OCI-LY1 (cell line): ENCODE measurements at regions not wholly inside any gene's neighbourhood (a gene's known extent, or its start where the extent isn't known, plus 50 kb on each side); places are given as distances from the start of the nearest gene placed in this dataset.

Experiments
- H2AFZ ChIP-seq: fragments of 200-600 bp; sonication (generic), shearing (Covaris generic); 2 replicates; pipeline ENCODE4 v1.6.0; 2014; ENCODE audit warnings: antibody characterized with exemption, mild to moderate bottlenecking, low read length
- H3F3A ChIP-seq: fragments of 200-600 bp; sonication (generic), shearing (Covaris generic); 2 replicates; pipeline ENCODE4 v1.6.0; 2014; ENCODE audit warnings: mild to moderate bottlenecking, antibody characterized with exemption, low read length, moderate library complexity; ENCODE audit not compliant: insufficient read depth
- H3K27ac ChIP-seq: fragments of 200-600 bp; sonication (generic); 2 replicates; pipeline ENCODE4 v1.5.1; 2014; ENCODE audit warnings: low read length, mixed run types, mild to moderate bottlenecking, low read depth; ENCODE audit not compliant: poor library complexity, severe bottlenecking
- H3K27me3 ChIP-seq: fragments of 200-600 bp; sonication (generic); 2 replicates; pipeline ENCODE4 v1.6.0; 2014; ENCODE audit warnings: antibody characterized with exemption, mild to moderate bottlenecking, low read length, moderate library complexity; ENCODE audit not compliant: insufficient read depth
- H3K36me3 ChIP-seq: fragments of 200-600 bp; sonication (generic); 2 replicates; pipeline ENCODE4 v1.6.1; 2014; ENCODE audit warnings: mild to moderate bottlenecking, antibody characterized with exemption, low read length, moderate library complexity, mixed read lengths; ENCODE audit not compliant: insufficient read depth
- H3K4me1 ChIP-seq: fragments of 200-600 bp; sonication (generic); 2 replicates; pipeline ENCODE4 v1.5.1; 2014; ENCODE audit warnings: mild to moderate bottlenecking, low read length, moderate library complexity; ENCODE audit not compliant: insufficient read depth, severe bottlenecking
- H3K4me2 ChIP-seq: fragments of 200-600 bp; sonication (generic), shearing (Covaris generic); 2 replicates; pipeline ENCODE4 v1.6.1; 2014; ENCODE audit warnings: low read length
- H3K4me3 ChIP-seq: fragments of 200-600 bp; sonication (generic); 2 replicates; pipeline ENCODE4 v1.5.1; 2014; ENCODE audit warnings: low read length, low read depth, mild to moderate bottlenecking, mixed read lengths; ENCODE audit not compliant: poor library complexity, severe bottlenecking
- H3K79me2 ChIP-seq: fragments of 200-600 bp; shearing (Covaris generic); 2 replicates; pipeline ENCODE4 v1.6.1; 2016; ENCODE audit warnings: mixed run types, low read length, mixed read lengths; ENCODE audit not compliant: insufficient read depth
- H3K9ac ChIP-seq: fragments of 200-600 bp; sonication (generic), shearing (Covaris generic); 2 replicates; pipeline ENCODE4 v1.6.1; 2014; ENCODE audit warnings: mild to moderate bottlenecking, low read length, mixed read lengths
- H3K9me2 ChIP-seq: fragments of 200-600 bp; sonication (generic), shearing (Covaris generic); 2 replicates; pipeline ENCODE4 v1.6.1; 2014; ENCODE audit warnings: low read depth, mild to moderate bottlenecking, low read length, mixed read lengths
- H3K9me3 ChIP-seq: fragments of 200-600 bp; shearing (Covaris generic); 2 replicates; pipeline ENCODE4 v1.6.1; 2014; ENCODE audit warnings: low read length, mixed read lengths
- H4K20me1 ChIP-seq: fragments of 200-600 bp; sonication (generic), shearing (Covaris generic); 2 replicates; pipeline ENCODE4 v1.6.0; 2016; ENCODE audit warnings: mild to moderate bottlenecking, low read length; ENCODE audit not compliant: insufficient read depth
- CTCF ChIP-seq: fragments of 200-600 bp; sonication (generic), shearing (Covaris generic); IDR thresholded peaks from 2 replicates; pipeline ENCODE4 v1.5.1; 2017; ENCODE audit warnings: mild to moderate bottlenecking, antibody characterized with exemption, low read length, moderate library complexity, mixed read lengths
- EZH2 ChIP-seq: fragments of 200-600 bp; sonication (generic), shearing (Covaris generic); IDR thresholded peaks from 2 replicates; pipeline ENCODE4 v1.8.0; 2017; ENCODE audit warnings: borderline replicate concordance, mixed run types, mild to moderate bottlenecking, antibody characterized with exemption, low read length, moderate library complexity, mixed read lengths

GRCh38 chr15:93290618-93290946, 201.6 kb upstream of the RGMA start:
- Histone ChIP-seq H3K4me2 (no peak overlapping the region), H3K27me3 (0 out of 2 replicates have a peak, but pooled peaks cover 5% of the 10 kb centered on the region)

GRCh38 chr15:93289941-93290617, 201.1 kb upstream of the RGMA start:
- H3K4me2 ChIP-seq: no peak overlapping the region
- no peaks in the 10 kb centered on the region for H3K9me3 ChIP-seq
- H3K9me2 ChIP-seq: no peaks in the 10 kb centered on the region
- no peak overlapping the region for H3K27ac ChIP-seq
- no peaks in the 10 kb centered on the region for H3K36me3 ChIP-seq
- no peak overlapping the region for H2AFZ ChIP-seq
- H3K9ac ChIP-seq: no peak overlapping the region
- TF ChIP-seq CTCF (no peak), EZH2 (no peak)
- H3K79me2 ChIP-seq: no peaks in the 10 kb centered on the region
- no peak overlapping the region for H3K4me3 ChIP-seq
- H3K4me1 ChIP-seq: no peaks in the 10 kb centered on the region
- H3K27me3 ChIP-seq: 0 out of 2 replicates have a peak, but pooled peaks cover 5% of the 10 kb centered on the region
- H4K20me1 ChIP-seq: no peaks in the 10 kb centered on the region
- no peaks in the 10 kb centered on the region for H3F3A ChIP-seq

More at GRCh38 chr15:93290618-93290946, 201.6 kb upstream of the RGMA start:
- Histone ChIP-seq H2AFZ (no peak overlapping the region), H3K27ac (no peak overlapping the region), H4K20me1 (no peaks in the 10 kb centered on the region), H3K36me3 (no peaks in the 10 kb centered on the region), H3K4me1 (no peaks in the 10 kb centered on the region), H3K9me2 (no peaks in the 10 kb centered on the region), H3K9ac (no peak overlapping the region), H3K4me3 (no peak overlapping the region), H3F3A (no peaks in the 10 kb centered on the region), H3K79me2 (no peaks in the 10 kb centered on the region), H3K9me3 (no peaks in the 10 kb centered on the region)
- TF ChIP-seq CTCF (no peak), EZH2 (no peak)

- H3K4me1 ChIP-seq: no peaks in the 10 kb centered on the region
- no peak overlapping the region for H3K4me2 ChIP-seq
- H3K9ac ChIP-seq: no peak overlapping the region
- H2AFZ ChIP-seq: no peak overlapping the region
- no peak overlapping the region for H3K4me3 ChIP-seq
- no peaks in the 10 kb centered on the region for H3K9me2 ChIP-seq
- H4K20me1 ChIP-seq: no peaks in the 10 kb centered on the region
- no peaks in the 10 kb centered on the region for H3K79me2 ChIP-seq
- TF ChIP-seq CTCF (no peak), EZH2 (no peak)
- H3K27me3 ChIP-seq: 0 out of 2 replicates have a peak, but pooled peaks cover 5% of the 10 kb centered on the region
- no peaks in the 10 kb centered on the region for H3F3A ChIP-seq
- H3K9me3 ChIP-seq: no peaks in the 10 kb centered on the region
- H3K27ac ChIP-seq: no peak overlapping the region
- no peaks in the 10 kb centered on the region for H3K36me3 ChIP-seq
These were observed 199.8 kb upstream of the RGMA start for GRCh38 chr15:93288728-93289294.
